ENCODE measurements at regions not wholly inside any gene's neighbourhood (a gene's known extent, or its start where the extent isn't known, plus 50 kb on each side); places are given as distances from the start of the nearest gene placed in this dataset.

DNA sequence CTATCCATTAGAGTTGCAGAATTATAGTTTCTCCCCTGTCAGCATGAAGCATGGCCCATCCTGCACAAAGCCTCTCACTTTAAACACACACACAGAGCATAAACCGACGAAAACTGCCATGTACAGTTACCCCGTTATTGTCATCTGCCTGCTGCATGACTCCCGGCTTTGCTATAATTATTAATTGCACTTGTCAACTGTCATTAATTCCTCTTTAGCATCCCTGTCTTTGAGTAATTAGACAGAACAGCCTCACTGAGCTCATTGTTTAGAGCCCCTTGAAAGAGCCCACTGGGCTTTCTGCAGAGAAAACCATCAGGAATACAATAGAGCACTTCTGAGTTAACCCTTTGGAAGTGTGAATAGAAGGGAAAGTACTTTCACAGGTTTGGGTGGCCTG lies 307.2 kb upstream of the SOX5 start:
- no peak for DNase-seq

DNA sequence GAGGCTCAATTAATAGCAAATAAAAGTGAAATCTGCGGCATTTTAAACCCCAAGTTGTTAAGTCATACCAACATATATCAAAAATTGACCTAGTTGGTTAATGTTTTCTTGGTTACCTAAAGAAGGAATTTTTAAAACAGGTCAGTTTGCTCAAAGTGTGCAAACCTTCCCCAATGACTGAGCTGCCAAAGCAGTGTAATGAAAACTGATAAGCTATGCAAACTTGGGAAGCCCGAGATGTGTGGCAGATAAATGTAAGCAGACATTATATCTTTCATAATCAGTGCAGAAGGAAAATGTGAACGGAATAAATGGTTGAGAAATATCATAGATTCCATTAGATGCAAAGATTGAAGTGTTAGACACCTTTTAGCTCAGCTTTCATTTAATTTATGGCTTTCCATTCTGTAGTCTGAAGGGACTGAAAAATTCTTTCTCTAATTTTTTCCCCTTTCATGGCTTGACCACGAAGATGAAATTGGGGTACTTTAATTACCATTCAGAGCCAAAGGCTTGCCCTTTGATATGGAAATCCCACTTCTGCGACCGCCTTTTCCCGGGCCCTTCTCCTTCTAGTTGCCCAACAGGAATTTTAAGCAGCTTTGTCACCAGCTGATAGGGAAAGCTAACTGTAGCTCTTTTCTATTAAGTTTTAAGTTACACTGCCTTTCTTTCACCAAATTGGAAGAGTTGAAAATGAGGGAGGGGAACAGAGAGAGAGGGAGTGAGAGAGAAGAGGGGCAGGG lies 306.6 kb upstream of the SOX5 start:
- no peak for DNase-seq

DNA sequence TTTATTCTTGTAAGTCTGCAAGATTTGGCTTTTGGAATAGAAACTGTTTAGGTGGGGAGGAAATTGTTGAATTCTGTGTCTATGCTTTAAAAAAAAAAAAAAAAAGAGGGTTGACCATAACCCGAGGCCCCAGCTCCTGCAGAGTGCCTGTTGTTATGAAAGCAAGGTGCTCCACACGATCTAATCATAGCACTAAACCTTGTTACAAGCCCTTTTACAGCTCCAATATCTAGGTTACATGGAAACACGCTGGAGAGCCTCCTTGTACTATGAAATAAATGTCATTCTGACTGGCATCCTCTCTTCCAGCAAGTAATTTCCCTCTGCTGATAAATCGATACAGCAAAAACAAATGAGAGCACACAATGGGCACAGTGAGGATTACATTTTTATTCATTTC lies 303.1 kb upstream of the SOX5 start:
- no peak for DNase-seq

DNA sequence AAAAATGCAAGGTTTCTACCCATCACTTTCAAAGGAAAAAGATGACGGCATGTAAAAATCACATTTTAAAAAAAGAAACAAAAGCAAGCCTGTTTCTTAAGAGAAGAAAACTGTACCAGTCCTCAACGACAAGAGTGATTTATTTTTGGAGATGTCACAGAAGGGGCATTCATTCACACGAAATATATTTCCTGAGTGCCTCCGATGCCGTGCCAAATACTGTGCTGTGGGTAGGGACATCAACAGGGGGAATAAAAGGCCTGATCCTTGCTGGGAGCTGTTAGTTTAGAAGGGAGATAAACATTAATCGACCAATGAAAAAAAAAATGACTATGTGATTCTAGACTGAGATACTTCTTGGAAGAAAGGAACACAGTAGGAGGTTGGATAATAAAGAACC lies 297.5 kb upstream of the SOX5 start:
- DNase-seq, result no peak

DNA sequence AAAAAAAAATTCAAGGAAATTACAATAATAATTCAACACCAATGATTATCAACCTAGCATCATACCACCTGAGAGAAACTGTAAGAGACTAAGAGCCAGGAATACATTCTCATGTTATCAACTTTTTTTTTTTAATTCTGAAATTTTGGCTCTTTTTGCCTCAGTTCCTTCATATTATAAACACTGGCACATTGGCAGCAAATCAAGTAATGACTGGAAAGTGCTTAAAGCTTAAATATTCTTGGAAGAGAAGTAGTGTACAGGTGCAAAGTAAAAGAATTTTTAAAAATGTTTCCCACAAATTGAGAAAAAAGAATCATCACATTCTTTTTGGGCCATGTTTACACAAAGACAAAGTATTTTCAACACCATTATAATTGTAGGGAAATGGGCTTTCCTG lies 296.9 kb upstream of the SOX5 start:
- no peak for DNase-seq

DNA sequence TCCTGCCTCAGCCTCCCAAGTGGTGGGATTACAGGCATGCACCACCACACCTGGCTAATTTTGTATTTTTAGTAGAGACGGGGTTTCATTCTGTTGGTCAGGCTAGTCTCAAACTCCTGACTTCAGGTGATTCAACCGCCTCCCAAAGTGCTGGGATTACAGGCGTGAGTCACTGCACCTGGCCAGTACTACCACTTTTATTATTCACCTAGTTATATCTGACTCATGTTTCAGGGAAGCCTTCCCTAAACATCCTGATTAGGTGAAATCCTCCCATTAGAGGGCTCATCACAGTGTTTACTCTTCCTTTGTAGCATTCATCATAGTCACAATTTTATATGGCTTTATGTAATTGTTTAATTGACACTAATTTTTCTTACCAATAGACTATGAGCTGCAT lies 295.3 kb upstream of the SOX5 start:
- no peak for DNase-seq

DNA sequence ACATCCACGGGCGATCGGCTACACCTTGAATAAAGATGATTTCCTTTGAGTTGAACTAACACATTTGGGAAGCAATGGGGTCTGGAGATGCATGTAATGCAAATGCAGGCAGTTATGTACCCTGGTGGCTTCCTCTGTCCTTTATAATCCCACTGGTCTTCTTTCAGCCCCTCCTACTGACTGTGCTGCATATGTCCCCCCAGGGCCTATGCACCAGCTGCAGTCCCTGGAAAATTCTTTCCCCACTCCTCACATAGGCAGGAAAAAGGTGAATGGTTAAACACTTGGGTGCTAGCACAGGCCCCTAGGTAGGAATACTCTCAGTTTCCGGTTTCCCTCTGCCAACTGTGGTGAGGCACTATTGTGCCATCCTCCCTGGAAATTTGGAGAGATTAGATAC lies 294.8 kb upstream of the SOX5 start:
- no peak for DNase-seq

DNA sequence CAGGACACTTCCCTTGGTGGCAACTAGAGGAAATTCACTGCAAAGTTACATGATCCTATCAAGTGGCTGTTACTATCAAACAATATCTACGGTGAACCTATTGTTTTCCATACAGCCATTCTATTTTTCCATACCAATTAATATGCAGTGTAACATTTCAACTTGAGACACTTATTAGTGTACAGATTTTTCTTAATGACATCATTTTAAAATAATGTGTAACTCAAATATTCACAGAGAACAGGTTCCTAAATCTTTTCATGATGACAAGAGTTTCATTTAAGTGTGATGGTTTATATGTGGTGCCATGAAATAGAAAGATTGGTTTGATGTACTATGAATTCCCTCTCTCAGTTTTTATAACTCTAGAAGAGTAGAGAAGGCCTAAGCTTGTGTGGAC lies 291.2 kb upstream of the SOX5 start:
- no peak for DNase-seq

DNA sequence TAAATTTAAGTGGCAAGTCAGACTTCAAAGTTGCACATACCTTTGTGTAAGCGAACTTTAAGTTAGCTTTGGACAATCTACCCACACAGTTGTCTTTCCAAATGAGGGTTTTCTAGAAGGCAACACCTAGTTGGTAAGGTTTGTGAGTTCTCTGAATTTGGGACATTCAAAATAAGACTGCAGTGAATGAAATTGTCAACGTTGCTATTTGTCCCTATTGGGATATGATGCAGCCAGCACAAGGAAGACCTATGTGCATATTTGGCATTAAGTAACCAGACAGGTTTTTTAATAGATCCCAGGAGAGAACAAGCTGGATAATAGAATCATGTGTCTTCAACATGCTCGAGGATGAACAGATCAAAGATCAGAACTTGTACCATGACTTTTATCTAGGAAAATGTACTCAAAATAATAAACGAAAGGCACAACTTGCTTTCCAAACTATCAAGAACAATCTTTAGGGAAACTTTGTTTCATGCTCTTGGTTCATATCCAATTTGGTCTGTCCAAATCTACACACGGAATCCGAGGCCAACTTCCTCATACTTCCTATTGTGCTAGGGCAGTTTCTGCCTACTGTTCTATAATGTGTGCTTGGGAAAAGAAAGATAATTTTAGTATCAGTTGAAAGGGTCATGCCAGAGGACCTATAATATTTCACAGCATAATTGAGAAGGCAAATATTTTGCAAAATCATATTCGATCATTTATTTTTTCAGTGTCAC lies 284.2 kb upstream of the SOX5 start:
- no peak for DNase-seq

DNA sequence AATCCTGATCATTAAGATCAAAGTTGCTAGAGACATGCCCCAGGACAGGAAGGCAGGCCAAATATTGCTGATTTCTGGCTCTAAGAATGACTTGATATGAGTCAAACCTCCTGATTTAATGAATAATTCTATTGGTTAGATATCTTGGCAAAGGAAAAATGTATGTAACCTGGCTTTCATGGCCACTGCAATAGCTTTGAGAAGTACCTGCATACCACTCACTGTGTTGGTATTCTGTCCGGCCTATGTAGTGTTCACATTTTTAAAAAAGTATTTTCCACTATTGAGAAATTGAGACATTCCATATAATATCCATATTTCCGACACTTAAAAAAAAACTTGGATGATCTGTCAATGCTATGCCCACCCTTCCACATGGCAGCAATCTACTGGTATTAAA lies 283.1 kb upstream of the SOX5 start:
- no peak for DNase-seq

DNA sequence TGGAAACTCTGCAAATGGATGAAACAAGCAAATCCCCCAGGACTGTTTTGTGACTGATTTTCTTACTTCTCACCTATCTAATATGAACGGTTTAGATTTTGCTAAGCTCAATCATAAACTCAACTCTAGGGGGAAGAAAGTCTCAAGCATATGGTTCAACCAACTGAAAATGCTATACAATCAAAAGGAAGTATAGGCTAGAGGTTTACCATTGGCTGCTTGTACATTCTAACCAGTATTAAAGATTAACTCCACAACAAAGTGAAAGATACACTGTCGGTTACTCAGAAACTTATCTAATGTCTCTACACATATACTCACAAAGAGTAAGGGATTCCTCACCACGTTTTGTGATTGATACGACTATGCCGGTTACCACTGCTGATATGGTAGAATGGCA lies 281.8 kb upstream of the SOX5 start:
- no peak for DNase-seq

DNA sequence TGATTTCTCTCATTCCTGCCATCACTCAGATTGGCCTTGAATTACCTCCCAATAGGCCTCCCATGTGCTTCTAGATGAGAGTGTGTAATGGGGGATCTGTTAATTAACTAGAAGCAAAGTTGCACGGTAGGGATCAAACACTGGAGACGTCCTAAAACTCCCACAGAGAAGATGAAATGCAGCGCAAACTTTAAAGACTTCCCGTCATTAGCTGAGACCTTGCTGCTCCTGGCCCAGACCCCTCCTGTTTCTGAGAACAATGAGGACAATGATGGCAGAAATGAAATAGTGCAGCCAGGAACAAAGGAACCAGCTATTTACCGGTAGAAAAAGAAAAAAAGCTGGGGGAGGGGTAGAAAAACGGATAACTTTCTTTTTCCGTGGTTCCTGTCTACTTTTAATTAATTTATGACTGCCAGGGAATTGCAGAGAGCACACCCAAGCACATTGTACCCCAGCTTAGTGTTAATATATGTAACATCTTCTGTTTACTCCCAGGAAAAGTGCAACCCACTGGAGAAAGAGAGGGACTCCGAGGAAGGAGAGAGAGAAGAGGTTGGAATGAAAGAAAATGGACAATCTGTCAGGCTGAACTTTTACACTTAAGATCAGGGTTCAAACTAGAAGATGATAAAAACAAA lies 280.7 kb upstream of the SOX5 start:
- DNase-seq, result no peak

DNA sequence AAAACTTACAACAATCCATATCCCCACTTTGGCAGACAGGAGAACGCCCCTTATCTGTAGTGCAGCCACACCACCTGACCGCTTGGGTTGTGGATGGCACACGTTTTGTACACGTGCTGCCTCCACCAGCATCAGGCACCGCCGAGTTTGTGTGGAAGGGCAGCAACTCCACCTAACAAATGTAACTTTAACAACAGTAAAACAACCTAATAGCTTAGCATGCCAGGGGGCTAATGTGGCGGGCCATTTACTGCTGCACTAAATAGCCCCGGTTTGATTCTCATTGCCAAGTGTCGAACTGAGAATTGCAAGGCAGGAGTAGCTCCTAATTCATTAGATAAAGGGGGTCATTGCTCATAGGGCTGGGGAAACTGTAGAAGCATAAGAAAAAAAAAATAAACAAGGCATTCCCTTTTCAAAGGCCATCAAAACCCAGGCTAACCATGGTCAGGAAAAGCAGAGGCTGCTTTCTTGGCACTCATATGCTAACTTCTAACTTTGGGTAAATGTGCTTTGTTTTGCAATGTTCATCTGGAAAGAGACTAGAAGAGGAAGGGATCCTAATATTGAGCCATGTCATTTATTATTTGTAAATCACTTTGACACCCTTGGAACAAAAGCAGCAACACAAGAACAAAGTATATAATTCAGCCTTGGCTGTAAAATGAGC lies 279.7 kb upstream of the SOX5 start:
- no peak for DNase-seq

DNA sequence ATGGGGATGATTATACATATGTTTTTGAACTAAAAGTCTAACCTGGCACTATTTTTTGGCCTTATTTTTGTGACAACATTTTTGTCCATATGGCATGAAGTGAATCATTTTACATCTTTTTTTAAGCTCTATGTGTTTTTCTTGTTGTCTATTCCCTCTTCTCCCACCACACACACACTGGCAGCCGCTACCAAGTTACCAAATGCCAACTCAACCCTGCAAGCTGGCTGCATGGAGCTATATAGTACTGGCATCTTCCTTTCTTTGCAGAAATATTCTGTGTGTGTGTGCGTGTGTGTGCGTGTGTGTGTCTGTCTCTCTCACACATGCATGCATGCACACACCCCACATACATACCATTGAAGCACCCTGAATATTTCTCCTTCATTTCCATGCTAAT lies 278.9 kb upstream of the SOX5 start:
- no peak for DNase-seq

DNA sequence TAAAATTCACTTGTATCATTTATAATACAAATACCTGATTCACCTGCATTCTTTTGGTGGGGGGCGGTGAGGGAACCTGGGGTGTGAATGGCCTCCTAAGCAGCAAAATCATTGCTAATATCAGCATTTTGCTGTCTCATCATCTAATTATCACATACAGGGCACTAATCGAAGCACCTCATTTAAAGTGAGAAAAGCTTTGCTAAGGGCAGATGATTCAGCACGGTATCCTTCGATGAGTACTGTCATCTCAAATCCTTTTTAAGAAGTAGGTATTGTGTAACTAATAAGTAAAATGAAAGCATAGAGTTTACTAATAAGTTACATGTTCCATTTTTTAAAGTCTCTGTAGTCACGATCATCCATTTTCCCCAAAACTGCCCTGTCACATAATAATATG lies 278.1 kb upstream of the SOX5 start:
- no peak for DNase-seq

DNA sequence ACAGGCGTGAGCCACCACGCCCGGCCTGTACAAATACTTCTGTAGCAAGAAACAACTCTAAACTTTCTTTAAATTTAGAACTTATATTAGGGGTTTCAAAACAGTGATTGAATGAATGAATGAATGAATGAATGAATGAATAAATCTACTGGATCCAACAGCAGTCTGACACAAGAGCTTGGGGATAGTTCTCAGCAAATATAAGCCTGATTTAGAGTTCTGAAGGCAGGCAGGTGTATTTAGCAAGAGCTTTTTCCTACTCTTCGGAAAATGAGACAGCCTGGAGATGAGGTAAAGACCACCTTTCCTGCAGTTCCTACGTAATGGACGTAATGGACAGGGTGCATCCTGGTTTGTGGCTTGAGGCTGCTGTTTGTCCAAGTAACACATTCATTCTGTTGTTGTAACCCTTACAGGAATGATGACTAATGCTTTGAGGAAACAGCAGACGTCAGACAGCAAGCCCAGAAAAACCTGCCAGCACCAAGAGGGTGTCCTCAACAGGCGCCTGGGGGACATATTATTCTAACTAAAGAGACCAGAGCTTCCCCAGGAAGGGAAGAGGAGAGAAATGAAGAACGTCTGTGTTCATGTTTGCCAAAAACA lies 277.4 kb upstream of the SOX5 start:
- peak in 1 of 2 donors; percentile 8 for DNase-seq

DNA sequence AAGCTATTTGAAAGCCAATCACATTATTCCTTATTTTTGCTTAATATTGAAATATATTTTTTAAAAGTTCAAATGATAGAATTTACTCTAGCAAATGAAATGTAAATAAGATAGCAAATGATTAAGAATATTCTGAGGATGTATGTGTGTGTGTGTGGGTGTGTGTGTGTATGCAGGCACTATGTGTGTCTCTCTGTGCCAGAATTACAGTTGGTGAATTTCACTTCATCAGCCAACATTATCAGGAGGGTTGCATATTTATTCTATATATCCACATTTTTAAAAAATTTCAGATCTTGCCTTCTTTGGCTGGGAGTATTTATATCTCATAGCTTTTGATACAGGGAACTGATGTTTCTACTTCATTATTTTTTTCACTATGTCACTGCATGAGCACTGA lies 274.9 kb upstream of the SOX5 start:
- no peak for DNase-seq

DNA sequence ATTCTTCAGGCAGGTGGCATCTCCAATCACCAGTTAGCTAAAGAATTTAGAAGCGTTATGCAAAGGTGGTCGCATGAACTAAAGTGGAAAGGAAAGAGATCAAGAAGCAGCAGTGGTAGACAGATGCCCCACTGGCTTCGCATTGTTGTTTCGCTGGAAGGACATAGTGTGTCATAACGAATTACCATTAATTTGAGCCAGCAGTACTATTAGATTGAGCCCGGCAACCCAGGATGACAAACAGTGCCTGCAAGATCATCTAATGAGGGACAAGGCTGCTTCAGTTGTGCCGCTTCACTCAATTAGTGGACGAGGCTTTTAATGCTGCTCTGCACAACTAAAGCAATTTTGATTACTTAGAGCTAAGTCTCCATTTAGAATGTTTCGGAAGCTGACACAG lies 274.5 kb upstream of the SOX5 start:
- DNase-seq, result no peak

DNA sequence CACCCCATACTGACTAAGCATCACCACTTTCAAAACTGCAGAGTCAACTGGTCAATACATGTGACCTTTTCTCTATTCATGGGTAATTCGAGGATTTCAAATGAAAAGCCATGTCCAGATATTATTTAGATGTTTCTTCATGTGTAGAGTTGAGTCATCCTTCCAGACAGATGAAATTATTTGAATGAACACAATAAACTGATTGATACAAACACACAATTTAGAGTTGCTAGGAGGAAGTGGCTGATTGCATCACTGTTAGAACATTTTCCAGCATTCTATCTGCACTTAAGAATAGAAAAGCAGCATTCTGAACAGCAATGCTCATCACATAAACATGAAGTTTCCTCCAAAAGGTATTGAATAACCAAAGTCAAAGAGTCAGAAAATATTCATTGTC lies 273.5 kb upstream of the SOX5 start:
- no peak for DNase-seq

DNA sequence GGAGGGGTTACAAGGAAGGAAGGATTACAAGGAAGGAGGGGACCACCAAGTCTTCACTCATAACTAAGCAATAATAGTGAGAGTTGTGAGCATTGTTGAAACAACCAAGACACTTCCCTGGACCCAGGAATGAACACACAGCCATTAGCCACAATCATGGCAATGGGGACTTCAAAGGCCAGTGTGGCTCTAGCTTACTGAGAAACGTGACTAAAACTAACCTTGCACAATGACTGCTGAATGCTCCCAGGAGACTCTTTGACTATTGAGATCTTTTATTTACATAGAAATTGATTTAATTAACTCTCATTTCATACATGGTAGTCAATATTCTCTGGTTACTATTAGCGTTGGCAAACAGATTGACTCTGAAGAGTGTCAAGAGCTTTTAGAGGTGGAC lies 263.0 kb upstream of the SOX5 start:
- DNase-seq, result no peak

DNA sequence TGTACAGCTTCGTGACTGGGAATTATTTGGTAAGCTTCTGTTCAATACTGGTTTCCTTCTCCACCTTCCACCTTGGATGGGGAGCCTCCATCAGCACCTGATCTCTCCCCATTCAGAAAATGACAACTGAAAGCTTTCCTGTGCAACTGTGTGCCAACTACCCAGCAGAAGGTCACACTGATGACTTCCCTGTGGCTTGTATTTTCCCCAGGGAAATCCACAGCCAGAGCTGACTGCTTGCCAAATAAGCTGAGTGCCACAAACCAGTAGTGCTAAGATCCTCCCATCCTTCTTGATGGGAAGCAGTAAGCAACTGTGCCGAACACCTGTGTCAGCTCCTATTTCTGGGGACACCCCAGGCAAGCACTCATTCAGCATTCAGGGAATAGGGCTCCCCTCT lies 257.2 kb upstream of the SOX5 start:
- DNase-seq, result no peak

DNA sequence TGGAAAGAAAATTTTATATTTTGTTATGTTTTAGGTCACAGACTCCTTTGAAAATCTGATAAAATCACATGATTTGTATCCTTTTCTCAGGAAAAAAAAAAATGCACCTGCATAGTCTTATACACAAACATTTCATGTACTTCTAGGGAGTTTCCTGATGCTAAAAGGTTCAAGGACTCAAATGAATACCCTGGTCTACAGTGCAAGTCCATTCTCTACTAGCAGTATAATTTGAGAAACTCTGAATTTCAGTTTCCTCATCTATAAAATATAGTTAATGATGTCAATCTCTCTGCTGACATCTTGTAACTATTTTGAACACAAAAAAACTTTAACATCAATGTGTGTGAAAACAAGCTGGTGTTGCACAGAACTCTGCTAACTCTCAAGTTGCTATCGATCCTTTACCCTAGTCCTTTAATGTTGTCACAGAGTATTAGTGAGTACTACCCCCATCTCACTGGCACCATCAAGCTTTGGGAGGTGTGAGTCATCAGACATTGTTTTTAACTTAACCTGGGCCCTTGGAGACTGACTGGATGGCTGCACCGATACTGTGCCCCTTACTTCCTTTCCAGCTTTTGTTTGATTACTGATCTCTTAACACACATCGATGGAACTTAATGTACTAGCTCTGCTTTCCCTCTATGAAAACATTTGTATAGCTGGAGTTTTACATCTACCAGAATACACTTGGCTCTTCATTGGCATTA lies 251.9 kb upstream of the SOX5 start:
- no peak for DNase-seq

DNA sequence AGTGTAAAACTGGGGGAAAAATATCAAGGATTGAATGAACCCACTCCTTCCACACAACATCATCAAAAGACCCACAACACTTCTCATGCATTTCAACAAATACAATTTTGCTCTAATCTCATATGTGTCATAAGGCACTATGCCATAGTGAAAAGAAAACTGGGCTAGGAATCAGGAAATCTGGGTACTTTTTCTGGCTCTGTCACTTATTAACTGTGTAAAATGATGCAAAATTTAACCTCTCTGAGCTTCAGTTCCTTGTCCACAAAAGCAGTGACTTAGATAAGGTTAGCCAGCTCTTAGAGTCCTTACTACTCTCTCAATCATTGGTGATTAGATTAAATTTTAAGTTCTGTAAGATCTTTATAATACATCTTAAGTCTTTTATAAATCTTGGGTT lies 250.5 kb upstream of the SOX5 start:
- DNase-seq, result no peak
